ENCODE measurements at regions not wholly inside any gene's neighbourhood (a gene's known extent, or its start where the extent isn't known, plus 50 kb on each side); places are given as distances from the start of the nearest gene placed in this dataset.

GRCh38 chr3:127107491-127108375, 85.2 kb upstream of the PRR23E start:
- Histone ChIP-seq H3K9ac (ENCODE audit: low read length in 2 of 2) (no peak overlapping the region), H3K4me1 (ENCODE audit: control insufficient read depth, insufficient read depth, low read length) (no peaks in the 10 kb centered on the region), H3K27ac (ENCODE audit: low read length) (no peak overlapping the region), H3K9me3 (ENCODE audit: control insufficient read depth in 2 of 2, low read length in 2 of 2) (peaks cover 8% of the 10 kb centered on the region in 2 donors), H3K36me3 (ENCODE audit: control insufficient read depth in 2 of 2, insufficient read depth in 2 of 2, low read length in 2 of 2) (no peaks in the 10 kb centered on the region), H3K4me3 (ENCODE audit: low read length in 2 of 2) (no peak overlapping the region), H3K27me3 (ENCODE audit: control insufficient read depth in 1 of 2, insufficient read depth in 2 of 2, low read length in 2 of 2) (no peaks in the 10 kb centered on the region)

DNA sequence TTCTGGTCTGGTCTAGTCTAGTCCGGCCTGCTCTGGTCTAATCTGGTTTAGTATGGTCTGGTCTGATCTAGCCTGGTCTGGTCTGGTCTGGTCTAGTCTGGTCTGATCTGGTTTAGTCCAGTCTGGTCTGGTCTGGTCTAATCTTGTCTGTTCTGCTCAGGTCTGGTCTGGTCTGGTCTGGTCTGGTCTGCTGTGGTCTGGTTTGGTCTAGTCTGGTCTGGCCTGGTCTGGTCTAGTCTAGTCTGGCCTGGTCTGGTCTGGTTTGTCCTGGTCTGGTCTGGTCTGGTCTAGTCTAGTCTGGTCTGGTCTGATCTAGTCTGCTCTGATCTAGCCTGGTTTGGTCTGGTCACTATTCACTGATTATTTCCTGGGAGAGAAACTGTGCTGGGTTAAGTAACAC, 84.1 kb upstream of the PRR23E start:
- Histone ChIP-seq H3K9ac (ENCODE audit: low read length in 2 of 2) (no peak overlapping the region), H3K27ac (ENCODE audit: low read length) (no peak overlapping the region), H3K27me3 (ENCODE audit: control insufficient read depth in 1 of 2, insufficient read depth in 2 of 2, low read length in 2 of 2) (no peaks in the 10 kb centered on the region), H3K4me3 (ENCODE audit: low read length in 2 of 2) (no peak overlapping the region), H3K9me3 (ENCODE audit: control insufficient read depth in 2 of 2, low read length in 2 of 2) (peaks cover 10 to 15% of the 10 kb centered on the region in 2 donors), H3K36me3 (ENCODE audit: control insufficient read depth in 2 of 2, insufficient read depth in 2 of 2, low read length in 2 of 2) (no peaks in the 10 kb centered on the region), H3K4me1 (ENCODE audit: control insufficient read depth, insufficient read depth, low read length) (no peaks in the 10 kb centered on the region)

DNA sequence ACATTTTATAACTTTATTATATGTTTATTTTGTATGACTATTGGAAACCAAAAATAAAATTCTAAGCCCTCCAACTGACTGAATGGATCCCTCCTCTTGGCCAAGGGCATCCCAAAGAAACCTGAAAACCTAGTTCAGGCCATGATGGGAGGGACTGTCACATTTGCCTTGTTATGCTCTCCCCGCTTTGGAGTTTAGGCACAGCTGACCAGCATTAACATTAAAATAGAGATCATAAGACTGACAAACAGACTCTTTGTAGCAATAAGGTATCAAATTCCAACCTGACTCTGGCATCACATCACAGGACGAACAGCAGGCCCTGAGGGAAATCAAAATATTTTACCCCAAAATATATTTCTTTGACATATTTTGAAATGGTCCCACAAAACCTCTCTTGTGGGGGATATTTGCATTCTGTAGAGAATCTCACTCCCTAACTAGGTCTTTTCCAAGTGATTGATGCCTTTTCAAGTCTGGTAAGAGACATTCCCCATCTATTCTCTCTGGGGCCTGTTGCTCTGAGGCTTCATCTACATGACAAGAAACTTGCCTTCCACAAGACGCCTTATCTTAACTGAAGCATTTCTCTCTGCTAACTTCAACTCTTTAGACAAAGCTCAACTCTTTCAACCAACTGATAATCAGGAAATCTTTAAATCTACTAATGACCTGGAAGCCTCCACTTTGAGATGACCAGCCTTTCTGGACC, 81.8 kb upstream of the PRR23E start:
- Histone ChIP-seq H3K27me3 (ENCODE audit: control insufficient read depth in 1 of 2, insufficient read depth in 2 of 2, low read length in 2 of 2) (no peaks in the 10 kb centered on the region), H3K9me3 (ENCODE audit: control insufficient read depth in 2 of 2, low read length in 2 of 2) (peaks cover 10 to 15% of the 10 kb centered on the region in 2 donors), H3K4me3 (ENCODE audit: low read length in 2 of 2) (no peak overlapping the region), H3K4me1 (ENCODE audit: control insufficient read depth, insufficient read depth, low read length) (no peaks in the 10 kb centered on the region), H3K36me3 (ENCODE audit: control insufficient read depth in 2 of 2, insufficient read depth in 2 of 2, low read length in 2 of 2) (no peaks in the 10 kb centered on the region), H3K27ac (ENCODE audit: low read length) (no peak overlapping the region), H3K9ac (ENCODE audit: low read length in 2 of 2) (no peak overlapping the region)

DNA sequence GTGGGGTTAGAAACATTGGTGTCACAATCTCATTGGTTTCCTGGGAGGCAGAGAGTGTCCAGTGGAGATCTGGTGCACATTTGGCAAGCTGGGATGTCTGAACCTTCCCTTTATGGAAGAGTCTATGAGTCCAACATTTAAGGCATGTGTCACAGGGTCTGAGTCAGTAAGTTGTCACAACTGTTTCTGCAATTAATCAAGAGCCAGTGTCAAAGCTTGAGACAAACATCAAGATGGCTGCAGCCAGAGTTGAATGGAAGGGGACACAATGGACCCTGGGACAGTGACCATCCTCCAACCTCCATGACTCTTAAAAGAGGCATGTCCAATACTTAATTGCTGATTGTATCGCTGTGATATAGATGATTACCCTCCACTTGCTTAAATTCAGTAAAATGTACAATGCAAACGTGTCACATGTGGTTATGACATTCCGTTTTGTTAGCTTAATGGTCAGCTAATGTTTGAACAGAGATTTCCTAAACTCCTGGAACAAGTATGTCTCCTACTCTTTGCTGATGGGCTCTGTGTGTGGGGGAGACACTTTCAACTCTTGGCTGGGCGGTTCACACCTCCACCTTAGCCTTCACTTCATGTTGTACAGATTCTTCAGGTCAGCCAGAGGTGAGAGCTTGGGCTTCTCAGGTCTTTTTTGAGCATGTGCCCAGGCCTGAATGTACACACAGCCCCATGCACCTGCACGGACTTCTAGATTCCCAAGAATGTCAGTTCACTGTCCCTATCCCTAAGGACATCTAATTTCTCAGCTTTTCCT, 79.9 kb upstream of the PRR23E start:
- no peak overlapping the region for H3K27ac ChIP-seq (ENCODE audit: low read length)
- peaks cover 10 to 15% of the 10 kb centered on the region in 2 donors for H3K9me3 ChIP-seq (ENCODE audit: control insufficient read depth in 2 of 2, low read length in 2 of 2)
- no peaks in the 10 kb centered on the region for H3K27me3 ChIP-seq (ENCODE audit: control insufficient read depth in 1 of 2, insufficient read depth in 2 of 2, low read length in 2 of 2)
- no peak overlapping the region for H3K4me3 ChIP-seq (ENCODE audit: low read length in 2 of 2)
- H3K9ac ChIP-seq (ENCODE audit: low read length in 2 of 2): no peak overlapping the region
- H3K36me3 ChIP-seq (ENCODE audit: control insufficient read depth in 2 of 2, insufficient read depth in 2 of 2, low read length in 2 of 2): no peaks in the 10 kb centered on the region
- H3K4me1 ChIP-seq (ENCODE audit: control insufficient read depth, insufficient read depth, low read length): no peaks in the 10 kb centered on the region

DNA sequence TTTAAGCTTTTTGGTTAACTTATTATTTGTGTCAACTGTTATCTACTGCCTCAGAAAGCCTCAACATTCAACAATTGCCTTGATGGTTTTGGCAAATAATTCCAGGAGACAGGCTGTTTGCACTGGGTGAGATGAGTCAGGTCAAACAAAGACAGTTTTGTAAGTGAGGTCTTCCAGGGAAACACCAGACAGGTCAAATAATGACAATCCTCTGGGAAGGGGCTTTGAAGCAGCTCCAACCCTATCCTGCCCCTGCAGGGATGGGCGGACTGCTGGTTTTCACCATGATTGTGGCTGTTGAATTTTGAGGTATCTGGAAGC, 79.4 kb upstream of the PRR23E start:
- Histone ChIP-seq H3K9me3 (ENCODE audit: control insufficient read depth in 2 of 2, low read length in 2 of 2) (peaks cover 10 to 15% of the 10 kb centered on the region in 2 donors), H3K27me3 (ENCODE audit: control insufficient read depth in 1 of 2, insufficient read depth in 2 of 2, low read length in 2 of 2) (no peaks in the 10 kb centered on the region), H3K36me3 (ENCODE audit: control insufficient read depth in 2 of 2, insufficient read depth in 2 of 2, low read length in 2 of 2) (no peaks in the 10 kb centered on the region), H3K9ac (ENCODE audit: low read length in 2 of 2) (no peak overlapping the region), H3K4me3 (ENCODE audit: low read length in 2 of 2) (no peak overlapping the region), H3K4me1 (ENCODE audit: control insufficient read depth, insufficient read depth, low read length) (no peaks in the 10 kb centered on the region), H3K27ac (ENCODE audit: low read length) (no peak overlapping the region)

- Histone ChIP-seq H3K36me3 (ENCODE audit: control insufficient read depth in 2 of 2, insufficient read depth in 2 of 2, low read length in 2 of 2) (no peaks in the 10 kb centered on the region), H3K27me3 (ENCODE audit: control insufficient read depth in 1 of 2, insufficient read depth in 2 of 2, low read length in 2 of 2) (no peaks in the 10 kb centered on the region), H3K27ac (ENCODE audit: low read length) (no peak overlapping the region), H3K9me3 (ENCODE audit: control insufficient read depth in 2 of 2, low read length in 2 of 2) (peaks cover 10 to 15% of the 10 kb centered on the region in 2 donors), H3K9ac (ENCODE audit: low read length in 2 of 2) (no peak overlapping the region), H3K4me3 (ENCODE audit: low read length in 2 of 2) (no peak overlapping the region), H3K4me1 (ENCODE audit: control insufficient read depth, insufficient read depth, low read length) (no peaks in the 10 kb centered on the region)
Observed at GRCh38 chr3:127114337-127115070, 78.4 kb upstream of the PRR23E start.

DNA sequence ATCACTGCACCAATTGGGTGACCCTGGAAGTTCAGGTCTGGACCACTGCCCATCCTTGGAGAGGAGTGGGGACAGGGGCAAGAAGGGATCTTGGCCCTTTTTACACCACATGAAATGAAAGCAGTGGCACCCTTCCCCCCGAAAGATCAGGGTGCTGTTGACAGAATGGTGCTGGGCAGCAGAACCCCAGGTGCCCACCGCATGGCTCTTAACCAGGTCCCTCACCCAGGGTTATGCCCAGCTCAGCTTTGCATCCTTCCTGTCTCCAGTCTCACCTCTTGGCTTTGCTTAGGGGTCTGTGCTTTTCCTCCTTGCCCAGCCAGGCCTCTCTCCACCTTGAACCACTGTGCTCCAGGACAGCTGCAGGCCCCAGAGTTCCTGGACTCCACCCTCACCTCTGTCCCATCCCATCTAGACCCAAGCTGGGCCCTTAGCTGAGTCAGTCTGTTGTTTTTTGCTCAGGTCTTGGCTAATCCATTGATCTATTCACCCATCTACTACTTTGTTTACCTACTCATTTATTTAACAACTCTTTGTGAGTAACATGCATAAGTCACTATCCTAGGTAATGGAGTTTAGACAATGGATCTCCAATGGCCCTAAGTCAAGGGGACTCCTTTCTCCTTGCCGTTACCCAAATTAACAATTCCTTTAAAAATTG, 77.1 kb upstream of the PRR23E start:
- H3K4me1 ChIP-seq (ENCODE audit: control insufficient read depth, insufficient read depth, low read length): no peaks in the 10 kb centered on the region

DNA sequence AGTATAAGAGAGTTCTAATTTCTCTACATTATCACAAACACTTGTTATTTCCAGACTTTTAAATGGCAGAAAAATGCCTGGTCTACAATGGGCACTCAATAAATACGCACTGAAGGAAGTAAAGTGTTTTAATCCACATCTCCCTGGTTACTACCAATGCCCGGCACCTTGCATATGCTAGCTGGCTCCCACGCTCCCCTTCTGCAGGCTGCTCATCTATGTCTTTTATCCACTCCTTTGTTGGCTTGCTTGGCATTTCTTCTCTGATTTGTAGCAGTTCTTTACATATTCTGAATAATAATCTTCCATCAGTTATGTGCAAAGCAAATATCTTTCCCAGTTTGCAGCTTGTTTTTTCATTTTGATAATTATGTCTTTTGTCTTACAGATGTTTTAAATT, 74.6 kb upstream of the PRR23E start:
- Histone ChIP-seq H3K4me3 (ENCODE audit: low read length in 2 of 2) (no peak overlapping the region), H3K36me3 (ENCODE audit: control insufficient read depth in 2 of 2, insufficient read depth in 2 of 2, low read length in 2 of 2) (no peaks in the 10 kb centered on the region), H3K27ac (ENCODE audit: low read length) (no peak overlapping the region), H3K4me1 (ENCODE audit: control insufficient read depth, insufficient read depth, low read length) (no peaks in the 10 kb centered on the region), H3K9ac (ENCODE audit: low read length in 2 of 2) (no peak overlapping the region), H3K27me3 (ENCODE audit: control insufficient read depth in 1 of 2, insufficient read depth in 2 of 2, low read length in 2 of 2) (no peaks in the 10 kb centered on the region), H3K9me3 (ENCODE audit: control insufficient read depth in 2 of 2, low read length in 2 of 2) (peaks cover 0 to under 1% of the 10 kb centered on the region in 2 donors)

More for the DNA sequence above, 77.1 kb upstream of the PRR23E start:
- H3K27me3 ChIP-seq (ENCODE audit: control insufficient read depth in 1 of 2, insufficient read depth in 2 of 2, low read length in 2 of 2): no peaks in the 10 kb centered on the region
- peaks cover 10 to 15% of the 10 kb centered on the region in 2 donors for H3K9me3 ChIP-seq (ENCODE audit: control insufficient read depth in 2 of 2, low read length in 2 of 2)
- no peak overlapping the region for H3K27ac ChIP-seq (ENCODE audit: low read length)
- H3K36me3 ChIP-seq (ENCODE audit: control insufficient read depth in 2 of 2, insufficient read depth in 2 of 2, low read length in 2 of 2): no peaks in the 10 kb centered on the region
- H3K9ac ChIP-seq (ENCODE audit: low read length in 2 of 2): no peak overlapping the region
- no peak overlapping the region for H3K4me3 ChIP-seq (ENCODE audit: low read length in 2 of 2)

GRCh38 chr3:127119693-127120464, 73.1 kb upstream of the PRR23E start:
- H3K4me1 ChIP-seq (ENCODE audit: control insufficient read depth, insufficient read depth, low read length): no peaks in the 10 kb centered on the region
- H3K27ac ChIP-seq (ENCODE audit: low read length): no peak overlapping the region
- no peaks in the 10 kb centered on the region for H3K36me3 ChIP-seq (ENCODE audit: control insufficient read depth in 2 of 2, insufficient read depth in 2 of 2, low read length in 2 of 2)
- no peaks in the 10 kb centered on the region for H3K9me3 ChIP-seq (ENCODE audit: control insufficient read depth in 2 of 2, low read length in 2 of 2)
- no peak overlapping the region for H3K9ac ChIP-seq (ENCODE audit: low read length in 2 of 2)
- H3K27me3 ChIP-seq (ENCODE audit: control insufficient read depth in 1 of 2, insufficient read depth in 2 of 2, low read length in 2 of 2): peaks cover 0 to 2% of the 10 kb centered on the region in 2 donors
- no peak overlapping the region for H3K4me3 ChIP-seq (ENCODE audit: low read length in 2 of 2)
